ENCODE measurements at regions not wholly inside any gene's neighbourhood (a gene's known extent, or its start where the extent isn't known, plus 50 kb on each side); places are given as distances from the start of the nearest gene placed in this dataset.

DNA sequence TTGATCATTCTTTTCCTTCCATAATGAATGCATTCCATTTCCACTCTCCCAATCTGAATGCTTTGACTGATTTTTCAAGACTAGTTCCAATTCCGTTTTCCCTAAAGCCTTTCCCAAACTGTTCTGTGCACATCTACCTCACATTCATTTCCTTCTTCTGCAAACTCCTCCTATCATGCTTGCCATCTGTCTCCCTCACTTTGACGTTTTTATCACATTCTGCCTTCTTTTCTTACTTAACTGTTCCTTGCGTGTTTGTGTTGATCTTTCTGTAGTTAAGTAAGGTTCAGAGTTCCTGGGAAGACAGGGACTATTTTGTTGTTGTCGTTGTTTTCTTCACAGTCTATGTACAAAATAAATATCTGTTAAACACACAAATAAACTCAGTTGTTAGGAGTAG is 179.0 kb downstream of the NXPE2 start:
- no peak overlapping the region for H3K4me3 ChIP-seq (ENCODE audit: low read depth, low read length)
- no peak for DNase-seq (ENCODE audit: low read depth)
- no peaks in the 10 kb centered on the region for H3K36me3 ChIP-seq (ENCODE audit: control insufficient read depth, insufficient read depth, low read length)
- ChIA-PET CTCF (no interaction called here), POLR2A (no interaction called here)
- TF ChIP-seq, protein P1, sequence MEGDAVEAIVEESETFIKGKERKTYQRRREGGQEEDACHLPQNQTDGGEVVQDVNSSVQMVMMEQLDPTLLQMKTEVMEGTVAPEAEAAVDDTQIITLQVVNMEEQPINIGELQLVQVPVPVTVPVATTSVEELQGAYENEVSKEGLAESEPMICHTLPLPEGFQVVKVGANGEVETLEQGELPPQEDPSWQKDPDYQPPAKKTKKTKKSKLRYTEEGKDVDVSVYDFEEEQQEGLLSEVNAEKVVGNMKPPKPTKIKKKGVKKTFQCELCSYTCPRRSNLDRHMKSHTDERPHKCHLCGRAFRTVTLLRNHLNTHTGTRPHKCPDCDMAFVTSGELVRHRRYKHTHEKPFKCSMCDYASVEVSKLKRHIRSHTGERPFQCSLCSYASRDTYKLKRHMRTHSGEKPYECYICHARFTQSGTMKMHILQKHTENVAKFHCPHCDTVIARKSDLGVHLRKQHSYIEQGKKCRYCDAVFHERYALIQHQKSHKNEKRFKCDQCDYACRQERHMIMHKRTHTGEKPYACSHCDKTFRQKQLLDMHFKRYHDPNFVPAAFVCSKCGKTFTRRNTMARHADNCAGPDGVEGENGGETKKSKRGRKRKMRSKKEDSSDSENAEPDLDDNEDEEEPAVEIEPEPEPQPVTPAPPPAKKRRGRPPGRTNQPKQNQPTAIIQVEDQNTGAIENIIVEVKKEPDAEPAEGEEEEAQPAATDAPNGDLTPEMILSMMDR (IDR thresholded peaks at IDR 0.05; ENCODE audit: insufficient read depth, low read depth, low read length) = no peak
- H3K27me3 ChIP-seq (ENCODE audit: control insufficient read depth, insufficient read depth, low read length) = no peaks in the 10 kb centered on the region

DNA sequence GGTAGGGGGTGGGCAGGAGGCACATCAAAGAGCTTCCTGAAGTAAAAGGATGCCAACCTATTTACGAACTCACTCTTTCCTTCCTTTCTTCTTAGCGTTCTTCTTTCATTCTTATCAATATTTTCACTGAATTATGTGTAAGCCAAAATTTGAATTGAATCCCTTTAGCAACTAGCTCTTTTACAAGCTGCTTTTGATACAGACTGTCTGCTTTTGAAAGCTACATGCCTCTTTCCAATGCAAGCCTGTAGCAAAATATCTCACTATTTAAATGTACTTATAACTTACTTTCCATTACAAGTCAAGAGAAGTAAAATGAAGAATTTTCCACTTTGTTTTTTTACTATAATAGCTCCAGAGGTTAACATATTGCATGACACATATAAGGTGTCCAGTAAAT is 186.6 kb downstream of the NXPE2 start:
- no peak for DNase-seq (ENCODE audit: low read depth)
- Histone ChIP-seq H3K36me3 (ENCODE audit: control insufficient read depth, insufficient read depth, low read length) (no peaks in the 10 kb centered on the region), H3K27me3 (ENCODE audit: control insufficient read depth, insufficient read depth, low read length) (no peaks in the 10 kb centered on the region), H3K4me3 (ENCODE audit: low read depth, low read length) (no peak overlapping the region)
- ChIA-PET POLR2A (no interaction called here), CTCF (no interaction called here)
- TF ChIP-seq, protein P1 (IDR thresholded peaks at IDR 0.05; ENCODE audit: insufficient read depth, low read depth, low read length) = no peak

DNA sequence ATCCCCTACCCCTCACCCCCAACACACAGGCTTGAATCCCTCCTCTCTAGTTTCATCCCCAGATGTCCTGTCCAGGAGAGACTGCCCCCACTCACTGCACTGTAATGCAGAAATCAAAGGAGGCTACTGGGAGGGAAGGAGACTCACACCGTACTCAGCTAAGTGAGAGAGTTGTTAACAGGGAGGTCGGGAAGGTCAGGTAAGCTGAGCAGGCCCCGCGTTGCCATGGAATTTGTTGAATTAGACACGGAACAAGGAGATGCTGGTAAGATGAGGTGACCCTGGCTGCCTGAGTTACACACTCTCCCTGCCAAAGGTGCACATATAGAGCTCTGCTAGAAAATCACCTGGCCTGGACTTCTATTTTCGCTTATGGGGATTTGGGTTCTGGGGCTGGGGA is 197.9 kb downstream of the NXPE2 start:
- POLR2A ChIA-PET = no interaction called here

DNA sequence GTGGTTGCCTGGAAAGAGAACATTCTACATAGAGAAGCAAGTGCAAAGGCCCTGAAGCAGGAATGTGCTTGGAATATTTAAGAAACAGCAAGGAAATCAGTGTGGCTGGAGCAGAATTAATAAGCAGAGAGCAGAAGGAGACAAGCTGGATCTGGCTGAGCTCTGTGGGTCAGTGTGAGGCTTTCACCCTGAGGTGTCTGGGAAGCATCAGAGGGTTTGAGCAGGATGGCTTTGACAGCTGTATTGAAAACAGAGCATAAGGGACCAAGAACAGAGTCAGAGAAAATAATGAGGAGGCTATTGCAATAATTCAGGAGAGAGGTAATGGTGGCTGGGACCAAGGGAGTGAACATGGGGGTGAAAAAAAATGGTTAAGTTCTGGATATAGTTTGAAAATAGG is 199.6 kb downstream of the NXPE2 start:
- Histone ChIP-seq H3K27me3 (ENCODE audit: control insufficient read depth, insufficient read depth, low read length) (no peaks in the 10 kb centered on the region), H3K4me3 (ENCODE audit: low read depth, low read length) (no peak overlapping the region), H3K36me3 (ENCODE audit: control insufficient read depth, insufficient read depth, low read length) (no peaks in the 10 kb centered on the region)
- TF ChIP-seq, protein P1 (IDR thresholded peaks at IDR 0.05; ENCODE audit: insufficient read depth, low read depth, low read length) = no peak
- no peak for DNase-seq (ENCODE audit: low read depth)
- ChIA-PET POLR2A (no interaction called here), CTCF (no interaction called here)

More for the DNA sequence above, 197.9 kb downstream of the NXPE2 start:
- H3K4me3 ChIP-seq (ENCODE audit: low read depth, low read length) = no peak overlapping the region
- DNase-seq (ENCODE audit: low read depth) = no peak
- TF ChIP-seq, protein P1 (IDR thresholded peaks at IDR 0.05; ENCODE audit: insufficient read depth, low read depth, low read length) = no peak
- no peaks in the 10 kb centered on the region for H3K36me3 ChIP-seq (ENCODE audit: control insufficient read depth, insufficient read depth, low read length)
- CTCF ChIA-PET = no interaction called here
- H3K27me3 ChIP-seq (ENCODE audit: control insufficient read depth, insufficient read depth, low read length) = no peaks in the 10 kb centered on the region

DNA sequence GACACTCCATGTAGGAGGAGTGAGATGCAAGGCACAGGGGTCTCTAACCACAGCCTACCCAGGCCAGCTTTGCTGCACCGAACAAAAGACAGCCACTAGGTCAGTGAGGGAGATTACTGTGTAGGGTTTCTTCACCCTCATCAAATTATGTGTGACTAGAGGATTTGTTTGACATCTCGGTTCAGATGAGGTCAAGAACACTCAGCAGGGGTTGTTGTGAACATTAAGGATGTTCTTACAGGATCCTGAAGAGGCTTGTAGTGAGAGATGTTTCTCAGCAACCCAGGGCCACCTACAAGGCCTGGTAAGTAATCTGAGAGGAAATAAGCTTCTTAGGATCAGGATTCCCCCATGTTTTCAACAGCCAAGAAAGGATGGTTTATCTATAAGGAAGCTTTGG is 202.1 kb downstream of the NXPE2 start:
- POLR2A ChIA-PET = no interaction called here
- CTCF ChIA-PET = no interaction called here
- Histone ChIP-seq H3K27me3 (ENCODE audit: control insufficient read depth, insufficient read depth, low read length) (no peaks in the 10 kb centered on the region), H3K36me3 (ENCODE audit: control insufficient read depth, insufficient read depth, low read length) (no peaks in the 10 kb centered on the region), H3K4me3 (ENCODE audit: low read depth, low read length) (no peak overlapping the region)
- no peak for DNase-seq (ENCODE audit: low read depth)
- TF ChIP-seq, protein P1 (IDR thresholded peaks at IDR 0.05; ENCODE audit: insufficient read depth, low read depth, low read length) = no peak
